Testis (tissue), 2 donors: ENCODE measurements at regions not wholly inside any gene's neighbourhood (a gene's known extent, or its start where the extent isn't known, plus 50 kb on each side); places are given as distances from the start of the nearest gene placed in this dataset.

Experiments
- POLR2A ChIP-seq: fragments of 450-650 bp; IDR thresholded peaks from one replicate; pipeline ENCODE4 v1.6.1; 2017; ENCODE audit warnings: antibody characterized with exemption, mild to moderate bottlenecking, moderate library complexity
- TF ChIP-seq, protein P1 (sequence below), 3 experiments: fragments of 450-650 bp in 2 of 3; fragments of 200-600 bp in 1 of 3; sonication (generic) in 1 of 3; IDR thresholded peaks; one replicate each; pipeline ENCODE4 v1.5.1; 2016 to 2019; ENCODE audit warnings: antibody characterized with exemption in 3 of 3, mild to moderate bottlenecking in 2 of 3, moderate library complexity in 1 of 3

DNA sequence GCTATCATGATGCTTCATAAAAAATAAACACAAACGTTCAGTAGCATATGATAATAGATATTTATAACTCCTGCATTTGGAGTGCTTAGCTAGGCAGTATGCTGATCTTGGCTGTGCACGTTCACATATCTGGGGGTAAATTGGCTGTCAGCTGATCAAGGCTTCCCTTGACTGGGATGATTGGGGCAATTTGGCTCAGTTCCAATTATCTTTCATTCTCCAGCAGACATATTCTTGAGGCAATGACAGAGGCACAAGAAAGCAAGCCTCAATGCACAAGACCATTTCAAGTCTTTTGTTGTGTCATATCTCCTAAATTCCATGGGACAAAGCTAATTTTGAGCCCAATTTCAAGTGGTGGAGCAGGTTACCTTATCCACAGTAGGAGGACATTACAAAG, 142.0 kb downstream of the DLEU7 start:
- TF ChIP-seq, protein P1, sequence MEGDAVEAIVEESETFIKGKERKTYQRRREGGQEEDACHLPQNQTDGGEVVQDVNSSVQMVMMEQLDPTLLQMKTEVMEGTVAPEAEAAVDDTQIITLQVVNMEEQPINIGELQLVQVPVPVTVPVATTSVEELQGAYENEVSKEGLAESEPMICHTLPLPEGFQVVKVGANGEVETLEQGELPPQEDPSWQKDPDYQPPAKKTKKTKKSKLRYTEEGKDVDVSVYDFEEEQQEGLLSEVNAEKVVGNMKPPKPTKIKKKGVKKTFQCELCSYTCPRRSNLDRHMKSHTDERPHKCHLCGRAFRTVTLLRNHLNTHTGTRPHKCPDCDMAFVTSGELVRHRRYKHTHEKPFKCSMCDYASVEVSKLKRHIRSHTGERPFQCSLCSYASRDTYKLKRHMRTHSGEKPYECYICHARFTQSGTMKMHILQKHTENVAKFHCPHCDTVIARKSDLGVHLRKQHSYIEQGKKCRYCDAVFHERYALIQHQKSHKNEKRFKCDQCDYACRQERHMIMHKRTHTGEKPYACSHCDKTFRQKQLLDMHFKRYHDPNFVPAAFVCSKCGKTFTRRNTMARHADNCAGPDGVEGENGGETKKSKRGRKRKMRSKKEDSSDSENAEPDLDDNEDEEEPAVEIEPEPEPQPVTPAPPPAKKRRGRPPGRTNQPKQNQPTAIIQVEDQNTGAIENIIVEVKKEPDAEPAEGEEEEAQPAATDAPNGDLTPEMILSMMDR (IDR thresholded peaks at IDR 0.05), result no peak
- no peak for TF ChIP-seq POLR2A
